ENCODE measurements at regions not wholly inside any gene's neighbourhood (a gene's known extent, or its start where the extent isn't known, plus 50 kb on each side); places are given as distances from the start of the nearest gene placed in this dataset.
"Not testable (repeated sequence)": the region's sequence is repeated elsewhere in the genome, so short reads cannot be mapped to it uniquely, and the experiment has no call there.

- DNase-seq (ENCODE audit: low read depth in 3 of 3, low spot score in 2 of 3) = no peak
Measured at GRCh38 chr4:134753390-134753789, 551.8 kb upstream of the PABPC4L start.

- no peak for DNase-seq (ENCODE audit: low read depth in 3 of 3, low spot score in 2 of 3)
Measured at GRCh38 chr4:134747108-134747805, 545.7 kb upstream of the PABPC4L start.

GRCh38 chr4:134740290-134740689, 538.7 kb upstream of the PABPC4L start:
- no peak for DNase-seq (ENCODE audit: low read depth in 3 of 3, low spot score in 2 of 3)

GRCh38 chr4:134735901-134736300, 534.3 kb upstream of the PABPC4L start:
- DNase-seq (ENCODE audit: low read depth in 3 of 3, low spot score in 2 of 3) = no peak

- DNase-seq (ENCODE audit: low read depth in 3 of 3, low spot score in 2 of 3) = no peak
Measured at GRCh38 chr4:134727696-134728095, 526.1 kb upstream of the PABPC4L start.

GRCh38 chr4:134722306-134722705, 520.7 kb upstream of the PABPC4L start:
- no peak for DNase-seq (ENCODE audit: low read depth in 3 of 3, low spot score in 2 of 3)

- DNase-seq (ENCODE audit: low read depth in 3 of 3, low spot score in 2 of 3) = no peak
Measured at GRCh38 chr4:134720030-134720429, 518.4 kb upstream of the PABPC4L start.

GRCh38 chr4:134708616-134709015, 507.0 kb upstream of the PABPC4L start:
- no peak for DNase-seq (ENCODE audit: low read depth in 3 of 3, low spot score in 2 of 3)

- no peak for DNase-seq (ENCODE audit: low read depth in 3 of 3, low spot score in 2 of 3)
Measured at GRCh38 chr4:134708026-134708425, 506.4 kb upstream of the PABPC4L start.

- DNase-seq (ENCODE audit: low read depth in 3 of 3, low spot score in 2 of 3) = no peak
Measured at GRCh38 chr4:134702374-134702773, 500.8 kb upstream of the PABPC4L start.

GRCh38 chr4:134700251-134700650, 498.7 kb upstream of the PABPC4L start:
- no peak for DNase-seq (ENCODE audit: low read depth in 3 of 3, low spot score in 2 of 3)

- DNase-seq (ENCODE audit: low read depth in 3 of 3, low spot score in 2 of 3) = not testable (repeated sequence)
Measured at GRCh38 chr4:134698831-134699230, 497.2 kb upstream of the PABPC4L start.

- DNase-seq (ENCODE audit: low read depth in 3 of 3, low spot score in 2 of 3) = no peak
Measured at GRCh38 chr4:134695433-134695832, 493.8 kb upstream of the PABPC4L start.

- no peak for DNase-seq (ENCODE audit: low read depth in 3 of 3, low spot score in 2 of 3)
Measured at GRCh38 chr4:134691915-134692314, 490.3 kb upstream of the PABPC4L start.

GRCh38 chr4:134687646-134688628, 486.3 kb upstream of the PABPC4L start:
- no peak for DNase-seq (ENCODE audit: low read depth in 3 of 3, low spot score in 2 of 3)

GRCh38 chr4:134677209-134677814, 475.7 kb upstream of the PABPC4L start:
- no peak for DNase-seq (ENCODE audit: low read depth in 3 of 3, low spot score in 2 of 3)

- no peak for DNase-seq (ENCODE audit: low read depth in 3 of 3, low spot score in 2 of 3)
Measured at GRCh38 chr4:134668237-134668636, 466.6 kb upstream of the PABPC4L start.

GRCh38 chr4:134666640-134667039, 465.1 kb upstream of the PABPC4L start:
- DNase-seq (ENCODE audit: low read depth in 3 of 3, low spot score in 2 of 3) = no peak

- DNase-seq (ENCODE audit: low read depth in 3 of 3, low spot score in 2 of 3) = no peak
Measured at GRCh38 chr4:134665429-134665828, 463.8 kb upstream of the PABPC4L start.

- no peak for DNase-seq (ENCODE audit: low read depth in 3 of 3, low spot score in 2 of 3)
Measured at GRCh38 chr4:134663742-134664141, 462.2 kb upstream of the PABPC4L start.

- DNase-seq (ENCODE audit: low read depth in 3 of 3, low spot score in 2 of 3) = no peak
Measured at GRCh38 chr4:134650461-134650860, 448.9 kb upstream of the PABPC4L start.

Measured in right renal cortex interstitium (tissue), 3 donors.